Right forelimb (tissue), 1 donor: ENCODE measurements at regions not wholly inside any gene's neighbourhood (a gene's known extent, or its start where the extent isn't known, plus 50 kb on each side); places are given as distances from the start of the nearest gene placed in this dataset.
"Not testable (repeated sequence)": the region's sequence is repeated elsewhere in the genome, so short reads cannot be mapped to it uniquely, and the experiment has no call there.

Experiments used
- DNase-seq: peaks from one replicate; pipeline ENCODE4 v3.0.0-alpha.2; 2018

DNA sequence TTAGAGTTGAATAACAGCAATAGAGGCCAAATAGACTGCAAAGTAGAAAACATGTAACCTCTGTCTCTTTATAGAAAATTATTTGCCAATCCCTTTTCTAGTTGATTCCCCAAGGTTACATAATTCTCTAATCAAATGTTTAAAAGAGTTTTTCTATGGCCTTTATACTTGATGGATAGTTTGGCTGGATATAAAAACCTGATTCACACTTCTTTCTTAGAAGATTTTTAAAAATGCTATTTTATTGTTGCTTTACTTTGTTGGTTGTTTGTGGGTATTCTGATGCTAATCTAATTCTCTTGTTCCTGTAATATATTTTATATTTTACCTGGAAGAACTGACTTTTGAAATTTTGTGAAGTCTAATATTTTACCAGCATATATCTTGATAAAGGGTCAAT is 331.1 kb upstream of the MTPN start:
- no peak for DNase-seq

DNA sequence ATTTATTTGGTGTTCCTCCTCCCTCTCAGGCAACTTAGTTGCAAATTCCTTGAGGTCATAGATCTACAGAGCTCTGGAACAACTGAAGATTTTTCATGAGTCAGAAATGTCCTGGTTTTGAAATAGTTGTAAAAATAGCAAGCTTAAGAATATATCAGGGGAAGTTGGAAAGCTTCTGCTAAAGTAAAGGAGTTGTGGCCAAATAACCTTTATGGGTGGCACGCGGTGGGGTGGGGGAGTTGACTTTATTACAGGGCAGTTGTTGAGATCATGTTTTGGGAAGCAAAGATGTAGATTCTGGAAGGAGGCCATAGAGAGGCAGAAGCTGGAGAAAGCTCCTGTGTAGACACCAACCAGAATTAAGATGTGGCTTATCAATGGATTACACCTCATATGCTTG is 326.0 kb upstream of the MTPN start:
- no peak for DNase-seq

DNA sequence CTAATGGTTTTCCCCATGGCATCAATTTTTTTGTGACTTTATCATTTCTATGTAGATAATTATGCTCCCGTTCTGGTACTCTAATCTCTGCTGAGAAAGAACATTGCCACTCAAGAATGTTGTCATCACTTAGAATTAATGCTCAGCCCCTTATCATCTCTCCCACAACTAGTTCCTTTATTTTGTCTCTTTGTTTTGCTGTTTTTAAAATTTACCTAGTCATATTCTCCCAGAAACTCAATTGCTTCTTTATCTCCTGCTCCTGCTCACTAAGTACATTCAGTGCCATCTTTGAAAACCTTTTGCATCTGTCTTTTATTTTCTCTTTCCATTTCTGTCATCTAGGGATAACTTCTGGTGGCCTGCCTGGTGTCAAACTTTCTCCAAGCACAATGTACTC is 324.9 kb upstream of the MTPN start:
- DNase-seq, result no peak

DNA sequence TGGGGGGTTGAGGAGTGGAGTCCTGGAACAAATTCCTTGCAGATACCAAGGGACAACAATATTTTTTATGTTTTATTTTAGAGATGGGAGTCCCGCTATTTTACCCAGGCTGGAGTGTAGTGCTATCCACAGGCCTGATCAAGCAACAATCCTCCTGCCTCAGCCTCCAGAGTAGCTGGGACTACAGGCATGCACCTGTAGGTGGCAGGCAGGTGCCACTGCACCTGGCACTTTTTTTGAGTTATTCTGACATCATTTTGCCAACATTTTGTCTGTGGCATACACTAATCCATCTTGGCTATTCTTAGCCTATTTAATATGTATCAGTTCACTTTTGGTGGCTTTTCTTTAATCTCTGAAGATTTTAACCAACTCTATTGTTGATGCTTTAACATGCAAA is 317.8 kb upstream of the MTPN start:
- no peak for DNase-seq

DNA sequence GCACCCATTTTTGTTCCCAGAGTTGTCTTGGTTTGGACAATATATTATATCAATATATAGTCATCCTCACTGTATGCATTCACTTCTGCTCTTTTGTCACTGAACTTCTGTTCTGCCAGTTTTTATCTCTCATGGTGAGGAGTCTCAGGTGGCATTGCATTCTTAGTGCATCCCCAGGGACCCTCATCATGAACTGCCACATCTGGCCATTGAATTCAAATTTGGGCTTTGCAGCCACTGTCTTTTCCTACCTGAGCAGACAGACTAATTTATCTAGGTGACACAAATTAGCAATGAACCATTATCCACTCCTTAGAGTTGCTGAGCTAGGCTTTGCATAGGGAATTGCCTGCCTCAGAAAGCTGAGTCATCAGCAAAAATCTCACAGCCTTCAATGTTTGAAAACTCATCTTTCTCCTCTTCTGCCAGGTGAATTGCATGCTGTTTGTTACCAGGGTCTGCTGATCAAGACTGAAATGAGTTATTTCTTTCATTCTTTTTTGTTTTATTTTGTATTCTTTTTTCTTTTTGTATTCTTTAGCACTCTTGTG is 316.8 kb upstream of the MTPN start:
- no peak for DNase-seq

DNA sequence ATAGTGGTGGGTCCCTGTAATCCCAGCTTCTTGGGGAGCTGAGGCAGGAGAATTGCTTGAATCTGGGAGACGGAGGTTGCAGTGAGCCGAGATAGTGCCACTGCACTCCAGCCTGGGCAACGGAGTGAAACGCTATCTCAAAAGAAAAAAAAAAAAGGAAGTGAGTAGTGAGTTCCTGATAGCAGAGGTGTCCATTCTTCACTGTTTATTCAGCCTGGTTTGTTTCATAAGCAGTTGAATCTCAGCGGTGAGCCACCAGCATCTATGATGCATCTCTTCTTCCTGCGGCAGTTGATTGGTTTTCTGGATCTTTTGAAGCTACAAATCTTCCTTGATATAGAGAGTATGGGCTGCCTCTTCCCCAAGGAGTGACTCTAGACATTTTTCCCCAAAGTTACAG is 316.1 kb upstream of the MTPN start:
- no peak for DNase-seq

DNA sequence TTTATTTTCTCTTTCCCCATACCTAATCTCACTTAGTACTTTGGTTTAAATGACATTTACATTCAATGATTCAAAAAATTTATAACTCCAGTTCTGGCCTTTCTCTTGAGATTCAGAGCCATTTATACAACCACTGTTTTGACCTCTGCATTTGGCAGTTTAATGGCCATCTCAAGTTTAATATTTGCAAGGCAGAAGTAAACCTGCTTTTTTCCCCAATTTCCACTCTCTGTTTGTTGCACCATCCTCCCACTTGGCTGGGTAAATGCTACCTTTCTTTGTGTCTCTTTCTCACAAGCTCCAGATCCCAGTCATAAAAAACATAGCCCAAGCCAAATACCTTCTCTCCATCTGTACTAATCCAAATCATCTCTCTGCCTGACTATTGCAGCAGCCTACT is 315.2 kb upstream of the MTPN start:
- no peak for DNase-seq

DNA sequence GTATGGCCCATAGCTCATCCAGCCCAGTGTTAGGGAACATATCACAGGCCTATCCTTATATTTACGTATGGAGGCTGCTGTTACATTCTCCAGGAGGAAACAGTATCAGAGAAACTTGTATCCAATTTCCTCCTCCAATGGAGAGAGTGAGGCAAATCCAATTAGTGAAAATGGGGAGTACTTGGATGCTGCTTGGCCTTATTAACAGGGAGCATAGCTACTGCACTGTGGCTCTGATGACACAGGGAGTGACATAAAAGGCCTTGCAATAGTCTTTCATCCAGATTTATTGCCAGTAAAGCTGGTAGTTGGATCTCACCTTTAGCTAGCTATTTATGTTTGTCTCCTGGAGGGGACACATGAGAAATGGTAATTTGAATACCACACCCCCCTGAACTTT is 313.2 kb upstream of the MTPN start:
- no peak for DNase-seq

DNA sequence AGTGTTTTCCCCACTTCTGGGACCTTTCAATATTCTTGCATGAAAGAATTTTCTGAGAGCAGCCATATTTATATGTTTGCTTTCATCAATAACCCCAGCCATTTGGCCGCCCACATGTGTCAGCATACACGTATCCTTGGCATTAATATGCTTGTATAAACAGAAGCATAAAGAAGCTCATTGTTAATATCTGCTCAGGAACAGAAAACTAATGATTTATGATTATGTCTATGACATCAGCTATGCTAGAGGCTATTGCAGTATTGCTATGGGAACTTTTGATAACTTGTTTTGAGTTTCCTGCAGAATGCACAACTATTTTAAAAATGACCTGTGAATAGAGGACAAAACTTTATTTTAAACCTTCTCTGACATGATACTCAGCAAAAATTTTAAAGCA is 300.9 kb upstream of the MTPN start:
- DNase-seq, result no peak

DNA sequence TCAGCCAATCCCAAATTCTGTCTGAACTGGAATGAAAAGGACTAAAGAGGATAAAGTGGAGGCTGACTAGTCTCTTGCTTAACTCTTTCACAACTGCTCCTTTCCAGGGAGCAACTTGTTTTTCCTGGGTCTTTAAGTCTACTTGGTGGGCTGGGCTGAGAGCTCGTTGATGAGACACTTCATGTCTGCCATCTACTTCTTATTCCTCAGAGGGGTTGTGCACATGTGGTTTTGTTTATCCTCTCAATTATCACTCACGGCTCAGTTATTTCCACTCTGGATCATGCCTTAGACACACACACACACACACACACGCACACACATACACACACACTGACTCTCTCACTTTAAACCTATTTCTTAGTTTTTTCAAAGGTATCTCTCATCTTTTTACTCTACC is 298.6 kb upstream of the MTPN start:
- no peak for DNase-seq

DNA sequence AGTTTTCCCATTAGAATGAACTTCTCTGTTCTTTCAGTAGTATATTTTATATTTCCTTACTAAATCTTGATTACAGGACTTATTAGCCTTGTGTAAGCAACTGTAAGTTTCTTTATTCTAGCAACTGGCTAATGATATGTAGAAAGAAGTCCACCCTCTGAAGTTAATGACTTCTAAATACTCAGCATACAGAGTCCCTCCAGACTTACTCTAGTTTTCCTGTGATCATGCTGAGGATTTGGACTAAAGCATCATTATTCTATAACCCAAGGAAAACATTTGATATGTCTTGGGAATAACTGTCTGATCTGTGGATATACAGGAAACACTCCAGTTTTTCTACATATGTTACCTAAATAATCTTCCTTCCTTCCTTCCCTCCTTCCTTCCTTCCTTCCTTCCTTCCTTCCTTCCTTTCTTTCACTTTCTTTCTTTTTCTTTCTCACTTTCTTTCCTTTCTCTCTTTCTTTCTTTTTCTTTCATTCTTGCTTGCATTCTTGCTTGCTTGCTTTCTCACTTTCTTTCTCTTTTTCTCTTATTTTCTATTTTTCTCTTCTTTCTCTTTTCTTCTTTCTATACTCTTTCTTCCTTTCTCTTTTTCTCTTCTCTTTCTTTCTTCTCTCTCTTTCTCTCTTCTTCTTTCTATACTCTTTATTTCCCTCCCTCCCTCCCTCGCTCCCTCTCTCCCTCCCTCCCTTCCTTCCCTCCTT is 297.6 kb upstream of the MTPN start:
- DNase-seq, result no peak

DNA sequence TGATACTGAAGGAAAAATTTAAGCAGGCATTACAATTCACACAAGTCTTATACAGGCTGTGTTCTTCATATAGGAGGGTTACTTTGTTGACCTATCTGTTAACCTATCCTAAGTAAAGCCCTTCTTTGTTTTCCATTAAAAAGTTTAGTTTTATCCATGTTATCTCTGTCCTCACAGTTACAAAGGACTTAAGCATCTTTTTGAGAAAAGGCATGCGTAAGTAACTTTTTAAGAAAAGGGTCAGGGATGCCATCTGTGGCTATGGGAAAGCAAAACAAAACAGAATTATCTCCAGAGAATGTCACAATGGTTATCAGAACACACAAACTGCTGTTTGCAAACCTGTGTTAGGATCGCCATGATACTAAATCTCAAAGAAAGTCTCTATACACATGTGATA is 295.8 kb upstream of the MTPN start:
- no peak for DNase-seq

DNA sequence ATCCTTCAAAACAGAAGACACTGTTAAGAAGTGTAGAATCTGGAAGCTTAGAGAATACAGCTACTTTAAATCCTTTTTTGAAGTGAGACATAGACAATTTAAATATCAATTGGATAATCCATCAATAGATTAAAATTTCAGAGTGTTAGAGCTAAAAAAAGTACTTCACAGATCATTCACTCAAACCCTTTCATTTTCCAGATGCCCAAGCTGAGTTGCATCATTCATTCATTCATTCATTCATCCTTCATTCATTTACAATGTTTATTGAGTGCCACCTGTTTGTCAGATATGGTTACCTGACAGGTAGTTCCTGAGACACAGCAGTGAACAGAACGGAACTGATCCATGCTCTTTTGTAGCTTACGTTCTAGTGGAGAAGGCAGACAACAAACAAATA is 290.7 kb upstream of the MTPN start:
- no peak for DNase-seq

DNA sequence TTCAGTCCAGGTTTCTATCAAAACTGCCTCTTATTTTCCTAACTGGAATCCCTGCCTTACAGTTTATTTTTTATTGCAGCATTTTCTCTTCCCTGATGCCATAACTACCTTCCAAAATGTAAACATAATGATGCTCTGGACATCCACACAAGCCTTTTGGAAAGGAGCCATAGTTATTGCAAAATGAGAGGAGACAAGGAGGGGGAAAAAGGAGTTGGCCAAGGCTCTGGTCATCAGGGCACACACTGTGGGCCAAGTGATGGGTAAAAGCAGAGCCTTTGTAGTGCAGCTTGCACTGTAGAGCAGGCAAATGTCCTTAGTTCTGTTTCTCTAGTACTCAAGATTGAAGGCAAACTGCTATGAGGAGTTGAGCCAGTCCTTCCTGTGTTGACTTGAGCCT is 289.3 kb upstream of the MTPN start:
- no peak for DNase-seq

DNA sequence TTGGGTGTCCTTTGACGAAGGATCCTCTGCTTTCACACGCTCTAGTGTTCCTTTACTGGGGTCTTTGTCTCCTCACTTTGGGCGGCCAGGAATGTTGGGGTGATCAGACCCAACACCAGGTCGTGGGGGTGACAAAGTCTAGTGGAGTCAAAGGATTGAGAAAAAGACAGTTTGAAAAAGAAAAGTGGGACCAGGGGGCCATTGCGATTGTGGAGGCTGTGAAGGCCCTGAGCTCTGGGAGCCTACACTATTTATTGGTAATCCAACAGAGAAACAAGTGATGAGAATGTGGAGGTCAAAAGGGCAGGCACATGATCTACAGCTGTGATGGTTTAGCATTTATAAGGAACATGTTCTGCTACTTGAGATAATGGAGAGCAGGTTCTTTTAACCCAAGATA is 287.1 kb upstream of the MTPN start:
- DNase-seq, result not testable (repeated sequence)

DNA sequence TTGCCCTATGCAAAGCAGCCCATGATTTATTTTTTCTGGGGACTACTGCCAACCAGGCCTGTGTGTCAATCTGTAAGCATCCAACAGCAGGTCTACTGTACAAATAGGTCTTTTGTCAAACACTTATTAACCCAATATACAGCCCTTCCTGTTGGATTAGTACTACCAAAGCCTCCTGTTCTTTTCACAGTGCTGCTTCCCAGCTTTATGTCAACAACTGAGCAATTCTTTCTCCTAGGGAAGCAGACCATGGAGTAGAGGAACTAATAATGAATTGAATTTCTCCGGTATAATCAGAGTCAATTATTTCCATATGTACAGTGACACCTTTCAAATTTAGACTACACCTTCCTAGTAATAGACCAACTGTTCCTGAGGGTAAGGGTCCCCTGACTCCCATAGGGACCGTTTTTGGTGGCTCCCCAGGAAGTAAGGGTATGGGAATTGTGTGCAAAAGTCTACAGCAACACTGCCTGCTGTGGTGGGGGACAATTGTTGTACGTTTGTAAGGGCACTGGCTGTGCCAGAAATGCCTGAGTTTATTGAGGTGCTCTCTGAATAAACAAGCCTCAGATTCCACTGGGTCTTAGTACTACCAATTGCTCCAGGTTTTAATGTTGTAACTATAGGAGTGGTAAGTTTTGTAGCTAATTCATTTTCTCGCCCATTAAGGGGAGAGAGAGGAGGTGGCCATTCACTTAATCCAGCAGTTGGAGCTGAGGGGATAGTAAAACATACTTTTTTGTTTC is 286.1 kb upstream of the MTPN start:
- DNase-seq, result not testable (repeated sequence)

DNA sequence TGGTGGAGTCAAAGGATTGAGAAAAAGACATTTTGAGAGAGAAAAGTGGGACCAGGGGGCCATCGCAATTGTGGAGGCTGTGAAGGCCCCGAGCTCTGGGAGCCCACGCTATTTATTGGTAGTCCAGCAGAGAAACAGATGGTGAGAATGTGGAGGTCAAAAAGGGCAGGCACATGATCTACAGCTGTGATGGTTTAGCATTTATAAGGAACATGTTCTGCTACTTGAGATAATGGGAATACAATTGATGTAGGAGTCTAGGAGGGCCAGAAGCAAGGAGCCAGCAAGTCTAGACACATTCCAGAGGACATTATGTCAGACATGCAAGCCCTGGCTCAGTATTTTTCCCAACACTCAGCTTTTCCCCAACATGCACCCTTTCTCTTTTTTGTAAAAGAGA is 283.4 kb upstream of the MTPN start:
- not testable (repeated sequence) for DNase-seq

DNA sequence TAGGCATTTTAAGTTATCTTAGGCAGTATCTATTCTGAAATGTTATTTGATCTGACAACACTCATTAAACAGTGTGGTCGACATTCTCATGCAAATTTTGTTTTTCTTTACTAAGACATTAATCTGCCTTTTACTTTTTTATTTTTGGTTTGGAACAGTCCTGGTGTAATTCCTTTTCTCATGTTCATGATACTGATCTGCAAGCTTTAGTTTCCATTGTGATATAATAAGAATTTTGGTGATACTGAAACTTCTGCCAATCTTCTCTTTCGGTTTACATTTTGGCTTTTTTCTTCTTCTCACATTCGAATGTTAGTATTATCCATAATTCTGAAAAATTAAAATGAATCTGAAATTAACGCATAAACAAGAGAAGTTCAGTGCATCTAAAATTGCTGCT is 281.9 kb upstream of the MTPN start:
- DNase-seq, result no peak

DNA sequence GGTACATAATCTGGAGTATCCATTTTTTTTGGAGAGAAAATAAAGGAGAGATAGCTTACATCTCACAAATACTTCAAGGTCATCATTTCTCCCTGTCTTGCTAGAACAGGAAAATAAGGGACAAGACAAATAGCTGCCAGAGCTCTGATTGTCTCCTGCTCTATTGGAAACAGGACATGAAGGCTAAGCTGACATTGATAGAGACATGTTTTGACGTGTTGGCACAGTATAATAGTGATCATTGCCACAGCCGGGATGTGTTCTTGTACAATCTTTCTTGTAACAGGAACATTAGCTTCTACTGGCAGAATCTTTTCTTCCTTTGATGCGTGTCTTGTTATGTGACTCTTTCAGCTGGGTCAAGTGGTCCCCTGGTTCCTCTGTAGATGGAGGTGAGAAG is 279.3 kb upstream of the MTPN start:
- no peak for DNase-seq

DNA sequence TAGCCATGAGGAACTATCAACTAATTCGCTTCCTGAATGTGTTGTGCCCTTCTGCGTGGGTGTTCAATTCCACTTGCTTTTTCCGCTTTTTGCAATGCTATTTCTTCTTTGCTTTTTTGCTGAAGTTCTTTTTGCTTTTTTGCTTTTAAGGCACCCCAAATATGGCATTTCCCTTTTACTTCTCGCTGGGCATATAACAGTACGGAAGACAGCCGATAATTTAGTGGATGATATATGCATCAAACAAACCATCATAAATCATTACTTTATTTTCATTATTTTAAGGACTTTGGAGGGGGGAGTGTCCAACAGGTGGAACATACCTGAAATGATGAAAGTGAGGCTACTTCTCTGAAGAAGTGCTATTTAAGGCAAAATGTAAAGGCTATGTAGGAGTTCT is 277.0 kb upstream of the MTPN start:
- no peak for DNase-seq

DNA sequence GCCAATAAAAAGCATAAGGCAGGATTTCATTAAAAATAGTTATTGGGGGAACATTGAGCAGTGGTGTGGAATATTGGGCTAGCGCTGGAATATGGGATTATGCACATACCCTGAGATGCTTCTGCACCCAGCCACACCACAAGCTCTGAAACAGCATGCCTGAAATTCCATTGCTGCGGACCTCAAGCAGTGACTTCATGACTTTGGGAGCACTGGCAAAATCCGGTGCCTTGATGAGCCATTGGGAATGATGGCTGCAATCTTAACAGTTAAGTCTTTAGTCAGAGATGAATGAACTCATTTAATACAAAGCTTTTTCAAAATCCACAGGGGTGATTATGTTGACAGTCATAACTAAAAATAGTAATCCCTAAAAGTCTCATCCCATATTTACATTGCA is 274.7 kb upstream of the MTPN start:
- no peak for DNase-seq

DNA sequence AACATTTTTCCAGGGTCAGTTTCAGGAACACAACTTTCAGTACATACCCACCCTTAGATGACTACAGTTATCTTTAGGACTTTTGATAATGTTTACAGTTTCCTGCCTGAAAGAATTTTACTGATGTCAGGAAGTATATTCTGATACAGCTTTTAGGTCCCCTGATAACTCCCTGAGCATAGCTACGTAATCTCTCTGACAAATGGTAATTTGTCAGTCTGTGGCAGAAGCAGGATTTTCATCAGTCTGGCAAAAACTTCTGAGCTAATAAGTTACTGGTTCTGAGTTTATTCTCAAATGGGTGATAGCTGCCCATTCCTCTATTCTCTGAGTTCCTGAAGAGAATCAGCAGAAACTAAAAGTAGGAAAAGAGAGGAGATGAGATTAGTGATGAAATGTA is 270.1 kb upstream of the MTPN start:
- DNase-seq, result no peak

DNA sequence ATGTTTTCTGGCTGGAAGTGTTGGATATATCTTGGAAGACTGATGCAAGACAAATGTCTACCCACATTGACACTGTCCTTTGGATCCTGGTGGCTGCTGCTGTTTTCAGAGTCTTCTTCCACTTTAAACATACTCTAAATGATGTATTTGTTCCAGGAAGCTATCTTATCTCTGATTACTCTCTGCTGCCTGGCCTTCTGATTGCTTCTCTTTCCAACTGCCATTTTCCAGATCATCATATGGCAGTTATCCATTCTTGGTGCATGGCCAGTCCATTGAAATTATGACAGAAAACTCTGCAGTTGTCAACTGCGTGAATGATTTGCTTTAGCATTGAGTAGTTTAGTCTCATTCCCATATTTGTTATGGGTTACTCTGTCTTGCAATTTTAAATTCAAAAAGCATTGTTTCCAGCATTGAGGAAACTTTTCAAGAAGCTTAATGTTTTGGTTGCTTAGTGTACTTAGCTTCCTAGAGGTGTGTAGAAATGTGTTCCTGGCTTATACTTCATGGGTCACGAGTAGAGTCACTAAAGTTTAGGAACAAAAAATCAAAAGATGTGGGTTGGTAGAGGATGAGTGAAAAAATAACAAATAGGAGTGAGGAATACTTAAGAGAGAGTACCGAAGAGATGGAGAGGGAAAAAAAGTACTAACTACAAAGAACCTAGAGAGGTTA is 268.3 kb upstream of the MTPN start:
- DNase-seq, result no peak

DNA sequence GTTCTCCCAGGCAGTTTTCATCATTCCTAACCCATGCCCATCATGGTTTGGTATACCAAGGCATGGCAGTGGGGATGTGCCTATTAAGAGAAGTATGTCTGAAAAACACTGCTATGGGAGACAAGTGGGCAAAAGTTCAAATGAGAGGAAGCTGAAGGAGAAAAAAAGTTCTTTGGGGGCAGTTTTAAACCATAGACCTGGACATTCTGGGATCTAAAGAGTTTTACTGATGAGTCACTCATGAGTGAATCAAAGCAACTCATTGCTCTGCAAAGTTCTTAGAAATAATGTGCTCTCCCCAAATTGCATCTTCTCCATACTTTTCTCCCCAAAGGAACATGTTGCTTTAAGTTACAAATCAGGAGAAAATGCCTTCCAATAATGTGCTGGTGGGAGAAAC is 256.9 kb upstream of the MTPN start:
- DNase-seq, result no peak
